MM.1S (cell line): ENCODE measurements at regions not wholly inside any gene's neighbourhood (a gene's known extent, or its start where the extent isn't known, plus 50 kb on each side); places are given as distances from the start of the nearest gene placed in this dataset.

Experiments used
- EZH2phosphoT487 ChIP-seq: fragments of 300-600 bp; sonication (generic); IDR thresholded peaks from 2 replicates; pipeline ENCODE4 v1.6.1; 2018; ENCODE audit warnings: antibody characterized with exemption, low read length
- TF ChIP-seq, protein P1 (sequence below): fragments of 300-600 bp; sonication (generic); IDR thresholded peaks from 2 replicates; pipeline ENCODE4 v1.5.1; 2016; ENCODE audit warnings: antibody characterized with exemption, low read length, mixed read lengths

DNA sequence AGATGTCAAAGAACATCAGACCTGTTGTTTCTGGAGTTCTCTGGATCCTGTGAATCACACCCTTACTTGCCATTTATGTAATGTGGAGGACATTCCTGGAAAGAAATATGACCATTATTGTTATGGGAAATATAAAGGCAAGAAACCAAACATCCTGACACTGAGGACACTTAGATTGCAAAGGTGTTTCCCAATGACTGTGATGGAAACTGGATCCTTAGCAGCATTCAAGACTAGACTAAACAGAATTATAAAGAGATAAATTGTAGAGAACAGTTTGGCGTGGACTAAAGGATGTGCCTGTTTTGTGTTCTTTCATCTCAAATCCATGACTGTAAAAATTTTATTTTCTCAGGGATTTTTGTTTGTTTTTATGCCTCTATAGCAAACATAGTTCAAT, 347.7 kb upstream of the SLC14A2 start:
- TF ChIP-seq, protein P1, sequence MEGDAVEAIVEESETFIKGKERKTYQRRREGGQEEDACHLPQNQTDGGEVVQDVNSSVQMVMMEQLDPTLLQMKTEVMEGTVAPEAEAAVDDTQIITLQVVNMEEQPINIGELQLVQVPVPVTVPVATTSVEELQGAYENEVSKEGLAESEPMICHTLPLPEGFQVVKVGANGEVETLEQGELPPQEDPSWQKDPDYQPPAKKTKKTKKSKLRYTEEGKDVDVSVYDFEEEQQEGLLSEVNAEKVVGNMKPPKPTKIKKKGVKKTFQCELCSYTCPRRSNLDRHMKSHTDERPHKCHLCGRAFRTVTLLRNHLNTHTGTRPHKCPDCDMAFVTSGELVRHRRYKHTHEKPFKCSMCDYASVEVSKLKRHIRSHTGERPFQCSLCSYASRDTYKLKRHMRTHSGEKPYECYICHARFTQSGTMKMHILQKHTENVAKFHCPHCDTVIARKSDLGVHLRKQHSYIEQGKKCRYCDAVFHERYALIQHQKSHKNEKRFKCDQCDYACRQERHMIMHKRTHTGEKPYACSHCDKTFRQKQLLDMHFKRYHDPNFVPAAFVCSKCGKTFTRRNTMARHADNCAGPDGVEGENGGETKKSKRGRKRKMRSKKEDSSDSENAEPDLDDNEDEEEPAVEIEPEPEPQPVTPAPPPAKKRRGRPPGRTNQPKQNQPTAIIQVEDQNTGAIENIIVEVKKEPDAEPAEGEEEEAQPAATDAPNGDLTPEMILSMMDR = no peak
- no peak for TF ChIP-seq EZH2phosphoT487
